Duodenal mucosa (tissue), 2 donors: ENCODE measurements at regions not wholly inside any gene's neighbourhood (a gene's known extent, or its start where the extent isn't known, plus 50 kb on each side); places are given as distances from the start of the nearest gene placed in this dataset.

Experiments
- H3K27ac ChIP-seq: one replicate; pipeline ENCODE4 v1.7.0; 2013; ENCODE audit warnings: low read depth, low read length
- H3K27me3 ChIP-seq, 2 donors: one replicate each; pipeline ENCODE4 v1.7.0; 2013; ENCODE audit warnings: low read length in 2 of 2, control low read depth in 1 of 2; ENCODE audit not compliant: insufficient read depth in 2 of 2, control insufficient read depth in 1 of 2
- H3K36me3 ChIP-seq, 2 donors: one replicate each; pipeline ENCODE4 v1.7.0; 2013; ENCODE audit warnings: low read length in 2 of 2, control low read depth in 1 of 2; ENCODE audit not compliant: insufficient read depth in 2 of 2, control insufficient read depth in 1 of 2
- H3K4me1 ChIP-seq, 2 donors: one replicate each; pipeline ENCODE4 v1.7.0; 2013; ENCODE audit warnings: low read length in 2 of 2, control low read depth in 1 of 2; ENCODE audit not compliant: insufficient read depth in 2 of 2, control insufficient read depth in 1 of 2
- H3K4me3 ChIP-seq, 2 donors: one replicate each; pipeline ENCODE4 v1.7.0; 2013; ENCODE audit warnings: low read length in 2 of 2, low read depth in 1 of 2
- H3K9ac ChIP-seq, 2 donors: one replicate each; pipeline ENCODE4 v1.7.0; 2013; ENCODE audit warnings: low read length in 2 of 2, low read depth in 1 of 2
- H3K9me3 ChIP-seq, 2 donors: one replicate each; pipeline ENCODE4 v1.7.0; 2013; ENCODE audit warnings: low read length in 2 of 2, control low read depth in 1 of 2; ENCODE audit not compliant: control insufficient read depth in 1 of 2

- Histone ChIP-seq H3K9me3 (peaks cover 0 to 2% of the 10 kb centered on the region in 2 donors), H3K36me3 (no peaks in the 10 kb centered on the region), H3K27ac (no peak overlapping the region), H3K27me3 (no peaks in the 10 kb centered on the region), H3K4me3 (no peak overlapping the region), H3K9ac (no peak overlapping the region), H3K4me1 (no peaks in the 10 kb centered on the region)
Observed at GRCh38 chr14:40123816-40124215, 691.6 kb upstream of the FBXO33 start.

GRCh38 chr14:40122968-40123648 lies 690.9 kb upstream of the FBXO33 start:
- Histone ChIP-seq H3K36me3 (no peaks in the 10 kb centered on the region), H3K9ac (no peak overlapping the region), H3K27me3 (no peaks in the 10 kb centered on the region), H3K4me1 (no peaks in the 10 kb centered on the region), H3K27ac (no peak overlapping the region), H3K4me3 (no peak overlapping the region), H3K9me3 (peaks cover 0 to 2% of the 10 kb centered on the region in 2 donors)

DNA sequence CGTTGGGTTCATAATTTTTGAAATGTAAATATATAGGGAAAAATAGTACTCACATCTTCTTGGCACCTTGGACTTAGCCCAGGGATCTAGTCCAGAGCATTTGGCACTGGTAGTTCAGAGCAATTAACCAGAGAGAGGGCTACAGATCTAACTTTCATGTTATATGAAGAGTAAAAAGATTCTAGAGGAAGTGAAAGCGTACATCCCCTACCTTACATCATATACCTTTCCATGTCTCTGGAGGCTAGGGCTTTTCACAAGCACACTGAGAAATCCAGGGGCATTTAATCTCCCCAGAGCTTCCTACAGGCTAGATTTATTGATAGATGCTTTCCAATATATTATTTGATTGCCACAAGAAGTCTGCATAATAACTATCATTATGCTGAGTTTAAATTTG lies 687.5 kb upstream of the FBXO33 start:
- Histone ChIP-seq H3K9ac (no peak overlapping the region), H3K27ac (no peak overlapping the region), H3K4me3 (no peak overlapping the region), H3K27me3 (no peaks in the 10 kb centered on the region), H3K4me1 (no peaks in the 10 kb centered on the region), H3K36me3 (no peaks in the 10 kb centered on the region), H3K9me3 (no peaks in the 10 kb centered on the region)

- Histone ChIP-seq H3K27me3 (no peaks in the 10 kb centered on the region), H3K4me3 (no peak overlapping the region), H3K4me1 (no peaks in the 10 kb centered on the region), H3K9ac (no peak overlapping the region), H3K9me3 (no peaks in the 10 kb centered on the region), H3K27ac (no peak overlapping the region), H3K36me3 (no peaks in the 10 kb centered on the region)
Observed at GRCh38 chr14:40119321-40119720, 687.1 kb upstream of the FBXO33 start.

GRCh38 chr14:40115583-40115982 lies 683.4 kb upstream of the FBXO33 start:
- H3K9me3 ChIP-seq, result no peaks in the 10 kb centered on the region
- H3K4me3 ChIP-seq, result no peak overlapping the region
- no peak overlapping the region for H3K9ac ChIP-seq
- H3K27me3 ChIP-seq, result no peaks in the 10 kb centered on the region
- no peak overlapping the region for H3K27ac ChIP-seq
- H3K4me1 ChIP-seq, result no peaks in the 10 kb centered on the region
- no peaks in the 10 kb centered on the region for H3K36me3 ChIP-seq

GRCh38 chr14:40113671-40114070 lies 681.4 kb upstream of the FBXO33 start:
- Histone ChIP-seq H3K4me1 (no peaks in the 10 kb centered on the region), H3K27me3 (no peaks in the 10 kb centered on the region), H3K27ac (no peak overlapping the region), H3K4me3 (no peak overlapping the region), H3K9me3 (no peaks in the 10 kb centered on the region), H3K9ac (no peak overlapping the region), H3K36me3 (no peaks in the 10 kb centered on the region)

DNA sequence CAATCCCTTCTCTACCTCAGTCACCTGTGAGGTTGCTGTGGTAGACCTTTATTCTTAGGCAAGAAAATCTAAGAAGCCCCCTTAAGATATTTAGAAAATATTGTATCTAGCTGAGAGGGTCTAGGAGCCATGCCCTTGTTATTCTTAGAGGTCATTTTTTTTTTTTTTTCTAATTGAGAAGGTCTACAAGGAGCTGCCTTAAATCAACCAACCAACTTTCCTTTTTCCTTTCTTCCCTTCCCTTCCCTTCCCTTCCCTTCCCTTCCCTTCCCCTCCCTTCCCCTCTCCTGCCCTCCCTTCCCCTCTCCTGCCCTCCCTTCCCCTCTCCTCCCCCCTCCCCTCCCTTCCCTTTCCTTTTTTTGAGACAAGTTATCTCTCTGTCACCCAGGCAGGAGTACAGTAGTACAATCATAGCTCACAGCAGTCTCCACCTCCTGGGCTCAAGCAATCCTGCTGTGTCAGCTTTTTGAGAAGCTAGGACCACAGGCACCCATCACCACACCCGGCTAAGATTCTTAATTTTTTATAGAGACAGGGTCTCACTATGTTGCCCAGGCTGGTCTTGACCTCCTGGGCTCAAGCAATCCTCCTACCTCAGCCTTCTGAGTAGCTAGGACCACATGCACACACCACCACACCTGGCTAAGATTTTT lies 668.4 kb upstream of the FBXO33 start:
- Histone ChIP-seq H3K27ac (no peak overlapping the region), H3K4me3 (no peak overlapping the region), H3K4me1 (no peaks in the 10 kb centered on the region), H3K9ac (no peak overlapping the region), H3K27me3 (no peaks in the 10 kb centered on the region), H3K36me3 (no peaks in the 10 kb centered on the region), H3K9me3 (no peaks in the 10 kb centered on the region)

- Histone ChIP-seq H3K27me3 (no peaks in the 10 kb centered on the region), H3K27ac (no peak overlapping the region), H3K9ac (no peak overlapping the region), H3K4me3 (no peak overlapping the region), H3K4me1 (no peaks in the 10 kb centered on the region), H3K9me3 (no peaks in the 10 kb centered on the region), H3K36me3 (no peaks in the 10 kb centered on the region)
Observed at GRCh38 chr14:40099316-40099715, 667.1 kb upstream of the FBXO33 start.

DNA sequence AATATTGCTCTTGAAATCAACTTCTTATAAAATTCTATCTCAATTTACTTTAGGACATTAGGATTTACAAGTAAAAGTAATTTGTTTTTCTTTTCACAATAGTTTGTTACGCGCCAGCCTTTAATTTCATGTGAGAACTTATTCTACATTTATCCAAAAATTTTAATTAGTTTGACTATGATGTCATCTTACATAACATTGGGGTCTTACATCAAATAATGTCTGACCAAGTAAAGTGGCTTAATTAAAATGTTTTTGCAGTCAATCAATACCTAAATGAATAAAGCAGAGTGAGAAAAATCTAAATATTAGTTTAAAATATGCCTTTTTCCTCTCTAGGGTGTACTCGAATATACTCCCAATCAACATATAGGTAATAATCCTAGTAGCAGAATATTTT lies 666.2 kb upstream of the FBXO33 start:
- no peaks in the 10 kb centered on the region for H3K36me3 ChIP-seq
- H3K27me3 ChIP-seq, result no peaks in the 10 kb centered on the region
- H3K9ac ChIP-seq, result no peak overlapping the region
- H3K27ac ChIP-seq, result no peak overlapping the region
- H3K4me3 ChIP-seq, result no peak overlapping the region
- no peaks in the 10 kb centered on the region for H3K4me1 ChIP-seq
- H3K9me3 ChIP-seq, result no peaks in the 10 kb centered on the region

DNA sequence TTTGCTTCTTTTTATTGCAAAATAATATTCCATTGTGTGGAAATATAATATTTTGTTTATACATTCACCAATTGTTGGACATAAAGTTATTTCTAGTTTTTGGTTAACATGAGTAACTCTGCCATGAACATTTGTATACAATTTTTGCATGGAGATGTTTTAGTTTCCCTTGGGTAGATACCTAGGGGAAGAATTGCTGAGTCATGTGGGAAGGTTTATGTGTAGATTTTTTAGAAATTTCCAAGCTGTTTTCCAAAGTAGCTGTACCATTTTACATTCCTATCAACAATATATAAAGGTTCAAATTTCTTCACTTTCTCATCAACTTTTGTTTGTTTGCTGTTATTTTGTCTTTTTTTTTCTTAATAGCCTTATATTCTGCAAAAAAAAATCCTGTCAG lies 664.7 kb upstream of the FBXO33 start:
- H3K27me3 ChIP-seq, result no peaks in the 10 kb centered on the region
- no peaks in the 10 kb centered on the region for H3K36me3 ChIP-seq
- H3K9ac ChIP-seq, result no peak overlapping the region
- H3K4me1 ChIP-seq, result no peaks in the 10 kb centered on the region
- no peak overlapping the region for H3K27ac ChIP-seq
- H3K9me3 ChIP-seq, result no peaks in the 10 kb centered on the region
- no peak overlapping the region for H3K4me3 ChIP-seq
